GM21619 (cell line): ENCODE measurements at regions not wholly inside any gene's neighbourhood (a gene's known extent, or its start where the extent isn't known, plus 50 kb on each side); places are given as distances from the start of the nearest gene placed in this dataset.
"Not testable (repeated sequence)": the region's sequence is repeated elsewhere in the genome, so short reads cannot be mapped to it uniquely, and the experiment has no call there.

Experiments used
- ATAC-seq: cut with Tn5 transposase; IDR thresholded peaks from one replicate; pipeline ENCODE4 v1.9.1; 2021; ENCODE audit not compliant: unreplicated experiment

- no peak for ATAC-seq
Observed at GRCh38 chr2:175832866-175833265, 169.2 kb downstream of the LNPK start.

GRCh38 chr2:175829741-175830140 lies 172.3 kb downstream of the LNPK start:
- no peak for ATAC-seq

GRCh38 chr2:175827856-175828255 lies 174.2 kb downstream of the LNPK start:
- ATAC-seq, result no peak

GRCh38 chr2:175824243-175824642 lies 177.8 kb downstream of the LNPK start:
- ATAC-seq, result no peak

GRCh38 chr2:175823707-175824073 lies 178.4 kb downstream of the LNPK start:
- no peak for ATAC-seq

GRCh38 chr2:175823002-175823706 lies 178.9 kb downstream of the LNPK start:
- ATAC-seq, result no peak

- ATAC-seq, result no peak
Observed at GRCh38 chr2:175817221-175817620, 184.8 kb downstream of the LNPK start.

GRCh38 chr2:175815537-175815936 lies 186.5 kb downstream of the LNPK start:
- ATAC-seq, result no peak

GRCh38 chr2:175811971-175812370 lies 190.1 kb downstream of the LNPK start:
- ATAC-seq, result no peak

- no peak for ATAC-seq
Observed at GRCh38 chr2:175808858-175809257, 193.2 kb downstream of the LNPK start.

- ATAC-seq, result no peak
Observed at GRCh38 chr2:175808078-175808477, 194.0 kb downstream of the LNPK start.

GRCh38 chr2:175807031-175807873 lies 194.8 kb downstream of the LNPK start:
- no peak for ATAC-seq

GRCh38 chr2:175806570-175806969 lies 195.5 kb downstream of the LNPK start:
- no peak for ATAC-seq

- no peak for ATAC-seq
Observed at GRCh38 chr2:175806125-175806490, 196.0 kb downstream of the LNPK start.

- no peak for ATAC-seq
Observed at GRCh38 chr2:175805442-175806124, 196.5 kb downstream of the LNPK start.

GRCh38 chr2:175804122-175804521 lies 197.9 kb downstream of the LNPK start:
- ATAC-seq, result no peak

- ATAC-seq, result not testable (repeated sequence)
Observed at GRCh38 chr2:175796422-175796821, 205.6 kb downstream of the LNPK start.

GRCh38 chr2:175793648-175794047 lies 208.4 kb downstream of the LNPK start:
- no peak for ATAC-seq

- no peak for ATAC-seq
Observed at GRCh38 chr2:175792881-175793280, 209.2 kb downstream of the LNPK start.

GRCh38 chr2:175792199-175792598 lies 209.9 kb downstream of the LNPK start:
- ATAC-seq, result no peak

- no peak for ATAC-seq
Observed at GRCh38 chr2:175786471-175787124, 215.5 kb downstream of the LNPK start.
